Esophagus squamous epithelium (tissue), 5 donors: ENCODE measurements at regions not wholly inside any gene's neighbourhood (a gene's known extent, or its start where the extent isn't known, plus 50 kb on each side); places are given as distances from the start of the nearest gene placed in this dataset.

Source experiments
- DNase-seq: peaks from one replicate; lab custom pipeline; 2025; lab: John Stamatoyannopoulos, UW
- H3K27ac ChIP-seq, 4 donors: fragments of 200-600 bp; sonication (generic); one replicate each; pipeline ENCODE4 v1.5.1; 2016 to 2019; ENCODE audit warnings: mild to moderate bottlenecking in 1 of 4
- H3K27me3 ChIP-seq, 4 donors: fragments of 200-600 bp; sonication (generic); 1 replicate in 3 of 4; 2 replicates in 1 of 4; pipeline versions ENCODE4 v1.5.1 to v1.6.0; 2017 to 2021; ENCODE audit warnings: antibody characterized with exemption in 1 of 4
- H3K36me3 ChIP-seq, 3 donors: fragments of 200-600 bp; sonication (generic); one replicate each; pipeline ENCODE4 v1.5.1; 2016 to 2019
- H3K4me1 ChIP-seq, 3 donors: fragments of 200-600 bp; sonication (generic); one replicate each; pipeline ENCODE4 v1.5.1; 2017 to 2019
- H3K4me3 ChIP-seq, 4 donors: fragments of 200-600 bp; sonication (generic); 1 replicate in 3 of 4; 2 replicates in 1 of 4; pipeline ENCODE4 v1.5.1; 2016 to 2019; ENCODE audit warnings: mild to moderate bottlenecking in 2 of 4, moderate library complexity in 1 of 4
- H3K9me3 ChIP-seq, 3 donors: fragments of 200-600 bp; sonication (generic); one replicate each; pipeline ENCODE4 v1.5.1; 2016 to 2019
- CTCF ChIP-seq, 6 experiments: fragments of 450-650 bp in 4 of 6; fragments of 200-600 bp in 2 of 6; sonication (generic) in 2 of 6; IDR thresholded peaks; one replicate each; pipeline ENCODE4 v1.5.1; 2016 to 2019; ENCODE audit warnings: antibody characterized with exemption in 6 of 6, mild to moderate bottlenecking in 4 of 6, moderate library complexity in 4 of 6
- POLR2A ChIP-seq, 4 donors: fragments of 450-650 bp; IDR thresholded peaks; one replicate each; pipeline ENCODE4 v1.6.1; 2017; ENCODE audit warnings: antibody characterized with exemption in 4 of 4, mild to moderate bottlenecking in 4 of 4, moderate library complexity in 3 of 4
- WGBS, 2 donors: methylation state at CpG; one replicate each; pipeline ENCODE4 v1.1.5; 2018; 5-methylcytosine and 5-hydroxymethylcytosine counted together
- intact Hi-C: fragments of 100-400 bp; cut with DNase I; formaldehyde crosslinking; loops from one replicate; pipeline ENCODE4 v1.15.0; 2022
- donor health status: DM: yes; HTN: yes; CAD: no.

- H3K9me3 ChIP-seq = no peaks in the 10 kb centered on the region
- 34 to 45% methylated on average over 2 of the region's 2 CpGs for WGBS, 2 donors
- H3K36me3 ChIP-seq = no peaks in the 10 kb centered on the region
- H3K4me3 ChIP-seq = no peak overlapping the region
- H3K4me1 ChIP-seq = no peaks in the 10 kb centered on the region
- no peaks in the 10 kb centered on the region for H3K27me3 ChIP-seq
- no peak for DNase-seq
- intact Hi-C loops = no loop called here
- no peak overlapping the region for H3K27ac ChIP-seq
- TF ChIP-seq CTCF (IDR thresholded peaks at IDR 0.05) (no peak), POLR2A (IDR thresholded peaks at IDR 0.05) (no peak)
Observed at GRCh38 chr1:64392109-64392508, 77.8 kb upstream of the CACHD1 start.

- Histone ChIP-seq H3K27ac (no peak overlapping the region), H3K4me3 (no peak overlapping the region), H3K36me3 (no peaks in the 10 kb centered on the region), H3K9me3 (no peaks in the 10 kb centered on the region), H3K27me3 (no peaks in the 10 kb centered on the region), H3K4me1 (no peaks in the 10 kb centered on the region)
- 82 to 86% methylated on average over 2 of the region's 2 CpGs for WGBS, 2 donors
- TF ChIP-seq CTCF (IDR thresholded peaks at IDR 0.05) (no peak), POLR2A (IDR thresholded peaks at IDR 0.05) (no peak)
- intact Hi-C loops = no loop called here
- no peak for DNase-seq
Observed at GRCh38 chr1:64393790-64394189, 76.1 kb upstream of the CACHD1 start.

- DNase-seq = no peak
- H3K27me3 ChIP-seq = no peaks in the 10 kb centered on the region
Observed at GRCh38 chr1:64396817-64397216, 73.1 kb upstream of the CACHD1 start.

GRCh38 chr1:64397541-64397940 is 72.4 kb upstream of the CACHD1 start:
- no peak for DNase-seq
- Histone ChIP-seq H3K27ac (no peak overlapping the region), H3K4me3 (no peak overlapping the region), H3K4me1 (no peaks in the 10 kb centered on the region), H3K27me3 (no peaks in the 10 kb centered on the region), H3K9me3 (no peaks in the 10 kb centered on the region), H3K36me3 (no peaks in the 10 kb centered on the region)
- 81 to 90% methylated on average over 2 of the region's 2 CpGs for WGBS, 2 donors
- intact Hi-C loops = no loop called here
- no peak for TF ChIP-seq POLR2A (IDR thresholded peaks at IDR 0.05)
- no peak for TF ChIP-seq CTCF (IDR thresholded peaks at IDR 0.05)

More at GRCh38 chr1:64396817-64397216, 73.1 kb upstream of the CACHD1 start:
- 86 to 92% methylated on average over 4 of the region's 4 CpGs for WGBS, 2 donors
- Histone ChIP-seq H3K9me3 (no peaks in the 10 kb centered on the region), H3K36me3 (no peaks in the 10 kb centered on the region), H3K4me1 (no peaks in the 10 kb centered on the region), H3K4me3 (no peak overlapping the region), H3K27ac (no peak overlapping the region)
- intact Hi-C loops = no loop called here
- no peak for TF ChIP-seq POLR2A (IDR thresholded peaks at IDR 0.05)
- no peak for TF ChIP-seq CTCF (IDR thresholded peaks at IDR 0.05)

GRCh38 chr1:64398936-64399335 is 71.0 kb upstream of the CACHD1 start:
- intact Hi-C loops = no loop called here
- no peak for DNase-seq
- Histone ChIP-seq H3K9me3 (no peaks in the 10 kb centered on the region), H3K36me3 (no peaks in the 10 kb centered on the region), H3K27ac (no peak overlapping the region), H3K4me1 (no peaks in the 10 kb centered on the region), H3K4me3 (no peak overlapping the region), H3K27me3 (no peaks in the 10 kb centered on the region)
- no peak for TF ChIP-seq POLR2A (IDR thresholded peaks at IDR 0.05)
- TF ChIP-seq CTCF (IDR thresholded peaks at IDR 0.05) = no peak
- WGBS, 2 donors = 77 to 80% methylated on average over 5 of the region's 5 CpGs
